GM19452 (cell line): ENCODE measurements at regions not wholly inside any gene's neighbourhood (a gene's known extent, or its start where the extent isn't known, plus 50 kb on each side); places are given as distances from the start of the nearest gene placed in this dataset.
"Not testable (repeated sequence)": the region's sequence is repeated elsewhere in the genome, so short reads cannot be mapped to it uniquely, and the experiment has no call there.

Experiments used
- ATAC-seq: cut with Tn5 transposase; IDR thresholded peaks from one replicate; pipeline ENCODE4 v1.9.1; 2021; ENCODE audit not compliant: unreplicated experiment

GRCh38 chr3:88403319-88403718 lies 253.6 kb downstream of the C3orf38 start:
- no peak for ATAC-seq

GRCh38 chr3:88408097-88408496 lies 258.3 kb downstream of the C3orf38 start:
- no peak for ATAC-seq

GRCh38 chr3:88408935-88409334 lies 259.2 kb downstream of the C3orf38 start:
- no peak for ATAC-seq

GRCh38 chr3:88410259-88410658 lies 260.5 kb downstream of the C3orf38 start:
- ATAC-seq = no peak

- no peak for ATAC-seq
Observed at GRCh38 chr3:88412346-88412745, 262.6 kb downstream of the C3orf38 start.

GRCh38 chr3:88416436-88416835 lies 266.7 kb downstream of the C3orf38 start:
- ATAC-seq = no peak

GRCh38 chr3:88418219-88418618 lies 268.5 kb downstream of the C3orf38 start:
- ATAC-seq = no peak

- peak; percentile 99 for ATAC-seq
Observed at GRCh38 chr3:88433568-88433967, 283.8 kb downstream of the C3orf38 start.

GRCh38 chr3:88434001-88434400 lies 284.2 kb downstream of the C3orf38 start:
- no peak for ATAC-seq

GRCh38 chr3:88440701-88441100 lies 290.9 kb downstream of the C3orf38 start:
- peak; percentile 52 for ATAC-seq

- no peak for ATAC-seq
Observed at GRCh38 chr3:88443066-88443465, 293.3 kb downstream of the C3orf38 start.

GRCh38 chr3:88444251-88444650 lies 294.5 kb downstream of the C3orf38 start:
- no peak for ATAC-seq

- ATAC-seq = no peak
Observed at GRCh38 chr3:88452228-88452627, 302.5 kb downstream of the C3orf38 start.

GRCh38 chr3:88460369-88460768 lies 310.6 kb downstream of the C3orf38 start:
- no peak for ATAC-seq

GRCh38 chr3:88462230-88462629 lies 312.5 kb downstream of the C3orf38 start:
- ATAC-seq = no peak

- no peak for ATAC-seq
Observed at GRCh38 chr3:88467191-88467590, 317.4 kb downstream of the C3orf38 start.

- ATAC-seq = no peak
Observed at GRCh38 chr3:88469216-88469615, 319.5 kb downstream of the C3orf38 start.

GRCh38 chr3:88478460-88478859 lies 328.7 kb downstream of the C3orf38 start:
- ATAC-seq = no peak

- no peak for ATAC-seq
Observed at GRCh38 chr3:88480822-88481221, 331.1 kb downstream of the C3orf38 start.

GRCh38 chr3:88485001-88485400 lies 335.2 kb downstream of the C3orf38 start:
- no peak for ATAC-seq

GRCh38 chr3:88508818-88509217 lies 359.1 kb downstream of the C3orf38 start:
- not testable (repeated sequence) for ATAC-seq

GRCh38 chr3:88509582-88509981 lies 359.8 kb downstream of the C3orf38 start:
- ATAC-seq = no peak

- ATAC-seq = no peak
Observed at GRCh38 chr3:88528494-88528893, 378.7 kb downstream of the C3orf38 start.

- no peak for ATAC-seq
Observed at GRCh38 chr3:88534534-88534933, 384.8 kb downstream of the C3orf38 start.
